ENCODE measurements at regions not wholly inside any gene's neighbourhood (a gene's known extent, or its start where the extent isn't known, plus 50 kb on each side); places are given as distances from the start of the nearest gene placed in this dataset.

DNA sequence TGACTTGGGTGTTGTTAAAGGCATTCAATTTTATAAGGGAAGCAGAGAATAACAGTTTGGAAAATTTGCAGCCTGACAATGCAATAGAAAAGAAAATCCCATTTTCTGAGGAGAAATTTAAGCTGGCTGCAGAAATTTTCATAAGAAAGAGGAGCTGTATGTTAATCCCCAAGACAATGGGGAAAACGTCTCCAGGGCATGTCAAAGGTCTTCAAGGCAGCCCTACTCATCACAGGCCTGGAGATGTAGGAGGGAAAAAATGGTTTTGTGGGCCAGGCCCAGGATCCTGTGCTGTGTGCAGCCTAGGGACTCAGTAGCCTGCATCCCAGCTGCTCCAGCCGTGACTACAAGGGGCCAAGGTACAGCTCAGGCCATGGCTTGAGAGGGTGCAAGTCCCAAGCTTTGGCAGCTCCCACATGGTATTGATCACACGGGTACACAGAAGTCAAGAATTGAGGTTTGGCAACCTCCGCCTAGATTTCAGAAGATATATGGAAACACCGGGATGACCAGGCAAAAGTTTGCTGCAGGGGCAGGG, 846.4 kb downstream of the C12orf50 start (continued):
- TF ChIP-seq, protein P1, sequence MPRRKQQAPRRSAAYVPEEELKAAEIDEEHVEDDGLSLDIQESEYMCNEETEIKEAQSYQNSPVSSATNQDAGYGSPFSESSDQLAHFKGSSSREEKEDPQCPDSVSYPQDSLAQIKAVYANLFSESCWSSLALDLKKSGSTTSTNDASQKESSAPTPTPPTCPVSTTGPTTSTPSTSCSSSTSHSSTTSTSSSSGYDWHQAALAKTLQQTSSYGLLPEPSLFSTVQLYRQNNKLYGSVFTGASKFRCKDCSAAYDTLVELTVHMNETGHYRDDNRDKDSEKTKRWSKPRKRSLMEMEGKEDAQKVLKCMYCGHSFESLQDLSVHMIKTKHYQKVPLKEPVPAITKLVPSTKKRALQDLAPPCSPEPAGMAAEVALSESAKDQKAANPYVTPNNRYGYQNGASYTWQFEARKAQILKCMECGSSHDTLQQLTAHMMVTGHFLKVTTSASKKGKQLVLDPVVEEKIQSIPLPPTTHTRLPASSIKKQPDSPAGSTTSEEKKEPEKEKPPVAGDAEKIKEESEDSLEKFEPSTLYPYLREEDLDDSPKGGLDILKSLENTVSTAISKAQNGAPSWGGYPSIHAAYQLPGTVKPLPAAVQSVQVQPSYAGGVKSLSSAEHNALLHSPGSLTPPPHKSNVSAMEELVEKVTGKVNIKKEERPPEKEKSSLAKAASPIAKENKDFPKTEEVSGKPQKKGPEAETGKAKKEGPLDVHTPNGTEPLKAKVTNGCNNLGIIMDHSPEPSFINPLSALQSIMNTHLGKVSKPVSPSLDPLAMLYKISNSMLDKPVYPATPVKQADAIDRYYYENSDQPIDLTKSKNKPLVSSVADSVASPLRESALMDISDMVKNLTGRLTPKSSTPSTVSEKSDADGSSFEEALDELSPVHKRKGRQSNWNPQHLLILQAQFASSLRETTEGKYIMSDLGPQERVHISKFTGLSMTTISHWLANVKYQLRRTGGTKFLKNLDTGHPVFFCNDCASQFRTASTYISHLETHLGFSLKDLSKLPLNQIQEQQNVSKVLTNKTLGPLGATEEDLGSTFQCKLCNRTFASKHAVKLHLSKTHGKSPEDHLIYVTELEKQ (tag by site-specific recombination; IDR thresholded peaks at IDR 0.05; ENCODE audit: borderline replicate concordance) = no peak
- no peak for TF ChIP-seq ZNF549 (tag by site-specific recombination; IDR thresholded peaks at IDR 0.05)

DNA sequence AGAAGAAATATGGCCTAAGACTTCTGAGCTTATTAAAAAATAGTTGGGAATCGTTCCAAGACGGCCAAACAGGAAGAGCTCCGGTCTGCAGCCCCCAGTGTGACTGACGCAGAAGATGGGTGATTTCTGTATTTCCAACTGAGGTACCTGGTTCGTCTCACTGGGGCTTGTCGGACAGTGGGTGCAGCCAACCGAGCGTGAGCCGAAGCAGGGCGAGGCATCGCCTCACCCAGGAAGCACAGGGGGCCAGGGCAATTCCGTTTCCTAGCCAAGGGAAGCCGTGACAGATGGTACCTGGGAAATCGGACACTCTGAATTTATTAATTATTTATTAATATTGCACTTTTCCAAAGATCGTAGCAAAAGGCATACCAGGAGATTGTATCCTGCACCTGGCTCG, 857.8 kb downstream of the C12orf50 start:
- ChIA-PET CTCF (no interaction called here), POLR2A (no interaction called here)
- TF ChIP-seq ZNF37A (tag by site-specific recombination; IDR thresholded peaks at IDR 0.05) = no peak

DNA sequence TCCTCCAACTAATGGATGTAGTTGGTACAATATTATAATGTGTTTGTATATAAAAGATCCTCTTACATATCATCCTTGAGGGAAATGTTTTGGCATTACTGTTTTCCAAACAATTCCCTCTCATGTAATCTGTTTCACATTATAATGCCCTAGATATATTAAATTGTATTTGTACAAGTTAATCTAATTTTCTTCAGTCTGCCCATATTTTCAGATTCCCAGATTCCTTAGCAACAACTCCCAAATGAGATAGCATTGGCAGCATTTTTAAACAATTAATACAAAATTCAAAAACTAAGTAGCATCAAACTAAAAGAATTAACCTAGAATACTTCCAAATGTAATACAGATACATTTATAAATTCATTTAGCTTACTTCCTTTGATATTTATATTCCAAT, 860.2 kb downstream of the C12orf50 start:
- H3K4me3 ChIP-seq (ENCODE audit: low read depth, low read length) = no peak overlapping the region
- POLR2A ChIA-PET = no interaction called here
- no peaks in the 10 kb centered on the region for H3K36me3 ChIP-seq (ENCODE audit: control insufficient read depth in 2 of 2, insufficient read depth in 1 of 2, low read length in 2 of 2)
- H3K27ac ChIP-seq (ENCODE audit: extremely low read depth, low read depth, low read length) = no peak overlapping the region
- H3K9me3 ChIP-seq (ENCODE audit: control insufficient read depth, insufficient read depth, low read depth, low read length) = no peaks in the 10 kb centered on the region
- H3K4me1 ChIP-seq (ENCODE audit: control insufficient read depth, insufficient read depth, low read length) = no peaks in the 10 kb centered on the region
- CTCF ChIA-PET = no interaction called here
- TF ChIP-seq ZNF473 (tag by site-specific recombination; IDR thresholded peaks at IDR 0.05) (no peak), ZBTB21 (tag by site-specific recombination; IDR thresholded peaks at IDR 0.05) (no peak), ZNF157 (tag by site-specific recombination; IDR thresholded peaks at IDR 0.05) (no peak), SALL2 (tag by site-specific recombination; IDR thresholded peaks at IDR 0.05; ENCODE audit: borderline replicate concordance) (no peak), ZNF549 (tag by site-specific recombination; IDR thresholded peaks at IDR 0.05) (no peak), ZNF660 (tag by site-specific recombination; IDR thresholded peaks at IDR 0.05) (no peak), ZNF202 (tag by site-specific recombination; IDR thresholded peaks at IDR 0.05; ENCODE audit: borderline replicate concordance) (no peak), ZNF48 (tag by site-specific recombination; IDR thresholded peaks at IDR 0.05) (no peak)
- TF ChIP-seq, protein P2, sequence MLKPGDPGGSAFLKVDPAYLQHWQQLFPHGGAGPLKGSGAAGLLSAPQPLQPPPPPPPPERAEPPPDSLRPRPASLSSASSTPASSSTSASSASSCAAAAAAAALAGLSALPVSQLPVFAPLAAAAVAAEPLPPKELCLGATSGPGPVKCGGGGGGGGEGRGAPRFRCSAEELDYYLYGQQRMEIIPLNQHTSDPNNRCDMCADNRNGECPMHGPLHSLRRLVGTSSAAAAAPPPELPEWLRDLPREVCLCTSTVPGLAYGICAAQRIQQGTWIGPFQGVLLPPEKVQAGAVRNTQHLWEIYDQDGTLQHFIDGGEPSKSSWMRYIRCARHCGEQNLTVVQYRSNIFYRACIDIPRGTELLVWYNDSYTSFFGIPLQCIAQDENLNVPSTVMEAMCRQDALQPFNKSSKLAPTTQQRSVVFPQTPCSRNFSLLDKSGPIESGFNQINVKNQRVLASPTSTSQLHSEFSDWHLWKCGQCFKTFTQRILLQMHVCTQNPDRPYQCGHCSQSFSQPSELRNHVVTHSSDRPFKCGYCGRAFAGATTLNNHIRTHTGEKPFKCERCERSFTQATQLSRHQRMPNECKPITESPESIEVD (tag by site-specific recombination; IDR thresholded peaks at IDR 0.05) = no peak
- TF ChIP-seq, protein P3, sequence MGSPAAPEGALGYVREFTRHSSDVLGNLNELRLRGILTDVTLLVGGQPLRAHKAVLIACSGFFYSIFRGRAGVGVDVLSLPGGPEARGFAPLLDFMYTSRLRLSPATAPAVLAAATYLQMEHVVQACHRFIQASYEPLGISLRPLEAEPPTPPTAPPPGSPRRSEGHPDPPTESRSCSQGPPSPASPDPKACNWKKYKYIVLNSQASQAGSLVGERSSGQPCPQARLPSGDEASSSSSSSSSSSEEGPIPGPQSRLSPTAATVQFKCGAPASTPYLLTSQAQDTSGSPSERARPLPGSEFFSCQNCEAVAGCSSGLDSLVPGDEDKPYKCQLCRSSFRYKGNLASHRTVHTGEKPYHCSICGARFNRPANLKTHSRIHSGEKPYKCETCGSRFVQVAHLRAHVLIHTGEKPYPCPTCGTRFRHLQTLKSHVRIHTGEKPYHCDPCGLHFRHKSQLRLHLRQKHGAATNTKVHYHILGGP (tag by site-specific recombination; IDR thresholded peaks at IDR 0.05) = no peak
- TF ChIP-seq, protein P4, sequence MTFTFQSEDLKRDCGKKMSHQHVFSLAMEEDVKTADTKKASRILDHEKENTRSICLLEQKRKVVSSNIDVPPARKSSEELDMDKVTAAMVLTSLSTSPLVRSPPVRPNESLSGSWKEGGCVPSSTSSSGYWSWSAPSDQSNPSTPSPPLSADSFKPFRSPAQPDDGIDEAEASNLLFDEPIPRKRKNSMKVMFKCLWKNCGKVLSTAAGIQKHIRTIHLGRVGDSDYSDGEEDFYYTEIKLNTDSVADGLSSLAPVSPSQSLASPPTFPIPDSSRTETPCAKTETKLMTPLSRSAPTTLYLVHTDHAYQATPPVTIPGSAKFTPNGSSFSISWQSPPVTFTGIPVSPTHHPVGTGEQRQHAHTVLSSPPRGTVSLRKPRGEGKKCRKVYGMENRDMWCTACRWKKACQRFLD (tag by site-specific recombination; IDR thresholded peaks at IDR 0.05) = no peak
- TF ChIP-seq, protein P5, sequence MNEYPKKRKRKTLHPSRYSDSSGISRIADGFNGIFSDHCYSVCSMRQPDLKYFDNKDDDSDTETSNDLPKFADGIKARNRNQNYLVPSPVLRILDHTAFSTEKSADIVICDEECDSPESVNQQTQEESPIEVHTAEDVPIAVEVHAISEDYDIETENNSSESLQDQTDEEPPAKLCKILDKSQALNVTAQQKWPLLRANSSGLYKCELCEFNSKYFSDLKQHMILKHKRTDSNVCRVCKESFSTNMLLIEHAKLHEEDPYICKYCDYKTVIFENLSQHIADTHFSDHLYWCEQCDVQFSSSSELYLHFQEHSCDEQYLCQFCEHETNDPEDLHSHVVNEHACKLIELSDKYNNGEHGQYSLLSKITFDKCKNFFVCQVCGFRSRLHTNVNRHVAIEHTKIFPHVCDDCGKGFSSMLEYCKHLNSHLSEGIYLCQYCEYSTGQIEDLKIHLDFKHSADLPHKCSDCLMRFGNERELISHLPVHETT (tag by site-specific recombination; IDR thresholded peaks at IDR 0.05) = no peak
- TF ChIP-seq, protein P6, sequence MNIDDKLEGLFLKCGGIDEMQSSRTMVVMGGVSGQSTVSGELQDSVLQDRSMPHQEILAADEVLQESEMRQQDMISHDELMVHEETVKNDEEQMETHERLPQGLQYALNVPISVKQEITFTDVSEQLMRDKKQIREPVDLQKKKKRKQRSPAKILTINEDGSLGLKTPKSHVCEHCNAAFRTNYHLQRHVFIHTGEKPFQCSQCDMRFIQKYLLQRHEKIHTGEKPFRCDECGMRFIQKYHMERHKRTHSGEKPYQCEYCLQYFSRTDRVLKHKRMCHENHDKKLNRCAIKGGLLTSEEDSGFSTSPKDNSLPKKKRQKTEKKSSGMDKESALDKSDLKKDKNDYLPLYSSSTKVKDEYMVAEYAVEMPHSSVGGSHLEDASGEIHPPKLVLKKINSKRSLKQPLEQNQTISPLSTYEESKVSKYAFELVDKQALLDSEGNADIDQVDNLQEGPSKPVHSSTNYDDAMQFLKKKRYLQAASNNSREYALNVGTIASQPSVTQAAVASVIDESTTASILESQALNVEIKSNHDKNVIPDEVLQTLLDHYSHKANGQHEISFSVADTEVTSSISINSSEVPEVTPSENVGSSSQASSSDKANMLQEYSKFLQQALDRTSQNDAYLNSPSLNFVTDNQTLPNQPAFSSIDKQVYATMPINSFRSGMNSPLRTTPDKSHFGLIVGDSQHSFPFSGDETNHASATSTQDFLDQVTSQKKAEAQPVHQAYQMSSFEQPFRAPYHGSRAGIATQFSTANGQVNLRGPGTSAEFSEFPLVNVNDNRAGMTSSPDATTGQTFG (tag by site-specific recombination; IDR thresholded peaks at IDR 0.05; ENCODE audit: borderline replicate concordance) = no peak

More for the DNA sequence above, 857.8 kb downstream of the C12orf50 start:
- Histone ChIP-seq H3K27ac (ENCODE audit: extremely low read depth, low read depth, low read length) (no peak overlapping the region), H3K4me1 (ENCODE audit: control insufficient read depth, insufficient read depth, low read length) (no peaks in the 10 kb centered on the region), H3K9me3 (ENCODE audit: control insufficient read depth, insufficient read depth, low read depth, low read length) (no peaks in the 10 kb centered on the region), H3K4me3 (ENCODE audit: low read depth, low read length) (no peak overlapping the region), H3K36me3 (ENCODE audit: control insufficient read depth in 2 of 2, insufficient read depth in 1 of 2, low read length in 2 of 2) (no peaks in the 10 kb centered on the region)
